ENCODE measurements at regions not wholly inside any gene's neighbourhood (a gene's known extent, or its start where the extent isn't known, plus 50 kb on each side); places are given as distances from the start of the nearest gene placed in this dataset.

- TF ChIP-seq ZNF488 (tag by site-specific recombination; IDR thresholded peaks at IDR 0.05) (no peak), ZNF416 (tag by site-specific recombination; IDR thresholded peaks at IDR 0.05) (no peak), ZNF518A (tag by site-specific recombination; conservative IDR thresholded peaks at IDR 0.05; ENCODE audit: low read depth) (no peak), ZNF48 (tag by site-specific recombination; IDR thresholded peaks at IDR 0.05) (no peak), ZNF223 (tag by site-specific recombination; IDR thresholded peaks at IDR 0.05) (no peak), ZNF280D (tag by site-specific recombination; IDR thresholded peaks at IDR 0.05) (no peak), ZNF248 (tag by site-specific recombination; IDR thresholded peaks at IDR 0.05) (no peak), ZEB2 (tag by site-specific recombination; IDR thresholded peaks at IDR 0.05) (peak; percentile 42), ZBTB11 (tag by site-specific recombination; conservative IDR thresholded peaks at IDR 0.05; ENCODE audit: low read depth) (no peak), ZNF341 (tag by site-specific recombination; IDR thresholded peaks at IDR 0.05; ENCODE audit: low read depth) (peak; percentile 96), ZNF785 (tag by site-specific recombination; IDR thresholded peaks at IDR 0.05) (no peak), PRDM4 (tag by site-specific recombination; IDR thresholded peaks at IDR 0.05) (peak; percentile 66), KLF8 (tag by site-specific recombination; IDR thresholded peaks at IDR 0.05) (no peak), ZNF654 (tag by site-specific recombination; IDR thresholded peaks at IDR 0.05; ENCODE audit: low read depth) (no peak), ZNF837 (tag by site-specific recombination; IDR thresholded peaks at IDR 0.05) (no peak), ZNF514 (tag by site-specific recombination; IDR thresholded peaks at IDR 0.05) (no peak), ZFP41 (tag by site-specific recombination; IDR thresholded peaks at IDR 0.05; ENCODE audit: borderline replicate concordance) (no peak), HIC1 (tag by site-specific recombination; IDR thresholded peaks at IDR 0.05) (no peak), ZBTB17 (tag by site-specific recombination; IDR thresholded peaks at IDR 0.05) (peak; percentile 60), ZSCAN16 (tag by site-specific recombination; IDR thresholded peaks at IDR 0.05) (peak; percentile 68; the same call in 1 of the 2 replicates), SETDB1 (IDR thresholded peaks at IDR 0.05; ENCODE audit: insufficient read length, low read length) (no peak), ZNF324 (tag by site-specific recombination; IDR thresholded peaks at IDR 0.05) (no peak)
Observed at GRCh38 chr2:206212673-206213513, 53.2 kb downstream of the EEF1B2 start (continued).
